DMS153 treated with DMSO at 0.1 percent for 48 hours (cell line): ENCODE measurements at regions not wholly inside any gene's neighbourhood (a gene's known extent, or its start where the extent isn't known, plus 50 kb on each side); places are given as distances from the start of the nearest gene placed in this dataset.
"Not testable (repeated sequence)": the region's sequence is repeated elsewhere in the genome, so short reads cannot be mapped to it uniquely, and the experiment has no call there.

ENCODE experiments used
- DNase-seq: peaks from one replicate; lab custom pipeline; 2025; ENCODE audit not compliant: unreplicated experiment; lab: John Stamatoyannopoulos, UW

- DNase-seq, result no peak
These were observed 201.1 kb downstream of the SMAD2 start for GRCh38 chr18:47729356-47729755.

- DNase-seq, result no peak
These were observed 201.5 kb downstream of the SMAD2 start for GRCh38 chr18:47728921-47729320.

- DNase-seq, result no peak
These were observed 203.1 kb downstream of the SMAD2 start for GRCh38 chr18:47727409-47727808.

- DNase-seq, result no peak
These were observed 203.9 kb downstream of the SMAD2 start for GRCh38 chr18:47726550-47726949.

- no peak for DNase-seq
These were observed 204.8 kb downstream of the SMAD2 start for GRCh38 chr18:47725656-47726055.

GRCh38 chr18:47724186-47724975, 206.1 kb downstream of the SMAD2 start:
- no peak for DNase-seq

GRCh38 chr18:47721876-47722275, 208.6 kb downstream of the SMAD2 start:
- no peak for DNase-seq

GRCh38 chr18:47720741-47721140, 209.7 kb downstream of the SMAD2 start:
- no peak for DNase-seq

- DNase-seq, result no peak
These were observed 211.2 kb downstream of the SMAD2 start for GRCh38 chr18:47719096-47719780.

- DNase-seq, result no peak
These were observed 211.8 kb downstream of the SMAD2 start for GRCh38 chr18:47718646-47719045.

- no peak for DNase-seq
These were observed 213.2 kb downstream of the SMAD2 start for GRCh38 chr18:47717257-47717656.

- DNase-seq, result no peak
These were observed 213.8 kb downstream of the SMAD2 start for GRCh38 chr18:47716632-47717185.

GRCh38 chr18:47710451-47710850, 220.0 kb downstream of the SMAD2 start:
- no peak for DNase-seq

GRCh38 chr18:47709556-47709955, 220.9 kb downstream of the SMAD2 start:
- DNase-seq, result no peak

- DNase-seq, result no peak
These were observed 222.3 kb downstream of the SMAD2 start for GRCh38 chr18:47708206-47708605.

- no peak for DNase-seq
These were observed 229.3 kb downstream of the SMAD2 start for GRCh38 chr18:47701134-47701533.

GRCh38 chr18:47696870-47697269, 233.6 kb downstream of the SMAD2 start:
- no peak for DNase-seq

GRCh38 chr18:47691611-47692010, 238.8 kb downstream of the SMAD2 start:
- no peak for DNase-seq

GRCh38 chr18:47690778-47691177, 239.7 kb downstream of the SMAD2 start:
- not testable (repeated sequence) for DNase-seq

- no peak for DNase-seq
These were observed 241.1 kb downstream of the SMAD2 start for GRCh38 chr18:47689371-47689770.

- no peak for DNase-seq
These were observed 243.7 kb downstream of the SMAD2 start for GRCh38 chr18:47686806-47687205.

- no peak for DNase-seq
These were observed 246.7 kb downstream of the SMAD2 start for GRCh38 chr18:47683774-47684173.
